Effector CD4-positive, alpha-beta T cell (primary cell): ENCODE measurements at regions not wholly inside any gene's neighbourhood (a gene's known extent, or its start where the extent isn't known, plus 50 kb on each side); places are given as distances from the start of the nearest gene placed in this dataset.

Source experiments
- DNase-seq: peaks from one replicate; pipeline ENCODE4 v3.0.0-alpha.2; 2020

DNA sequence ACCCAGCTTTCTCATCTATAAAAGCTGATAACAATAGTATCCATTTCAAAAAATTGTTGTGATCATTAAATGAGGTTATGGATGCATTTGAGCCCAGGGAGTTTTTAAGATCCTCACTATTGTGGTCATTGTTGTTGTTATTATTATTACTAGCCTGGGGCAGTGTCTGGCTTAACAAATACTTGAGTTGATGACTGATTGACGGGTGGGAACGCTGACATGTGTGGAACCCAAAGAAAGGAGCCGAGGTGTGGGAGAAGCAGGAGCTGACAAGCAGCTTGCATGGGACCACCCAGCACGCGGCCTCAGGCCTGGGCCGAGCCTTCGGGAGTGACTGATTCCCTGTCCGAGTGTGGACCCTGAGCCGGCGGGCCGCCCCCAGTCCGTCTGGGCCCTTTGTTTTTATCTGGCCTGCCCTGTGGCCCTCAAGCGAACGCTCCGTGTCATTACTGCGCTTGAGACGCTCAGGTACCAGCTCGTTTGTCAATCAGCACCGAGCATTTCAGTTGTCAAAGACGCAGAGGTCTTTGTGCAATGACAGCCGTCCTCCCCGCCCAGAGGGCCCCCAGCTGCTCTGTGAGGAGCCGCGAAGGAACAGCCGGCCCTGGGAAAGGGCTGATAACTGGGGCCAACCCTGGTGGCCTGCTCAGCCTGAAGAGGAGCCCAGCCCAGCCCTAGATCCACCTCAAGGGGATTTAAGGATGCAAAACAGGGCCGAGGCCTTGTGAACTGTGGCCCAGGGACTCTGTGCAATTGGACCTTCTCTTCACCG, 132.9 kb upstream of the FOXF1 start:
- no peak for DNase-seq

DNA sequence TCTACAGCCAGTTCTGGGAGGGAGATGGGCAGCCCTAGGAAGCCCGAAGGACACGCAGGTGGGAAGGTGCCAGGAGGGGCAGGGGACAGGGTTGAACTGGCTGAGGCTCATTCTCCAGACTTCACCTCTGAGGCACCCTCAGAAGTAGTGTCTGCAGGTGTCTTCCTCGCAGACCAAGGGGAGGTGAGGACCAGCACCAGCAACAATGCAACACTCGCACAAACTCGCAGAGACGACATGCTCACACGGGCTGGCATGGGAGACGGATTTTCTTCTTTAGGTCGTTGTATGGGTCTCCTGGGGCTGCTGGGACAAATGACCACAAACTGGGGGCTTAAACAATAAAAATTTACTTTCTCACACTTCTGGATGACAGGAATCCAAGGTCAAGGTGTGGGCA, 132.2 kb upstream of the FOXF1 start:
- no peak for DNase-seq

DNA sequence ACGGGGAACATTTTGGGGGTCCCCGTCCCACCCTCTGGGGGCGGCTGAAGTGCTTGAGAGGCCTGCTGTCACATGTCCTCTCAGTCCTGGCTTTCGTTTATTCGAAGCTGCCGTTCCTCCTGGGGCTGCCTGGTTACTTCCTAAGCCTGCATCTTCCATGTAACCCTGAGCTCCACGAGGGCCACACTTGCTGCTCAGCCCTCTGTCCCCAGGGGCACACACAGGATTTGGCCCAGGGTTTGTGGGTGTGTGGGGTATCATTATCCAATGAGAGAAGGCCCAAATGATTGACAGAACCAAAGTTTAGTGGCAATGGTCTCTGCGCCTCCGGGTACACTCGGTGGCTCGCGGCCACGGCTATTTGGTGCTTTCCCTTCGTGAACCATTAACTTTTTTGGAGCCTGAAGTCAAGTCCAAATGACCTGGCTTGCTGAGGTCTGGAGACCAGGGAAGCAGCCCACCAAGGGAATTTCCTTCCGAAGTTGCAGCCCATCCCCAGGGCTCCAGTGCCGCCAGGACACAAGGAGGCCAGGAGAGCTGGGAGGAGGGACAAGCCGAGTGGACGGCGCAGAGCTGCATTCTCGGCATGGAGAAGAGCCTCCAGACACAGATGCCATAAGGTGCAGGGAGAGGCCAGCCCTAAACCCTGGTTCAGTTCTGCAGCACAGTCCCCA, 131.4 kb upstream of the FOXF1 start:
- DNase-seq, result no peak

- no peak for DNase-seq
Measured at GRCh38 chr16:86379505-86379846, 130.9 kb upstream of the FOXF1 start.

DNA sequence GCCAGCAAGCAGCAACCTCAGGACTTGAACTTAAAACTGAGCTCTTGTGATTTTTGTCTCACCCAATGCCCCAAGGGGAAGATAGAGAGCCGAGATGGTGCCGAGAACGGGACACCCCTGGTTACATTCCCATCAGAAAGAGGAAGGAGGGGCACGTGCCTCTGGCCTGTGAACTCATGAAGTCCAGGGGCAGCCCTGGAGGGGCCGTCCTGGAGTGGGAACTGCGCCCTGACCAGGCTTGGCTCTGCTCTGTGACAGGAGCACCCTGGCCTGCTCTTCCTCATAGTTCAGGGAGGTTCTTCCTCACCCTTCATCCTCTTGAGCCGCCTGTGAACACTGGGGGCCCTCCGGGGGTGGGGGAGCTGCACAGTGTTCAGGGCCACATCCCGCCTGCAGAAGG, 130.3 kb upstream of the FOXF1 start:
- no peak for DNase-seq

DNA sequence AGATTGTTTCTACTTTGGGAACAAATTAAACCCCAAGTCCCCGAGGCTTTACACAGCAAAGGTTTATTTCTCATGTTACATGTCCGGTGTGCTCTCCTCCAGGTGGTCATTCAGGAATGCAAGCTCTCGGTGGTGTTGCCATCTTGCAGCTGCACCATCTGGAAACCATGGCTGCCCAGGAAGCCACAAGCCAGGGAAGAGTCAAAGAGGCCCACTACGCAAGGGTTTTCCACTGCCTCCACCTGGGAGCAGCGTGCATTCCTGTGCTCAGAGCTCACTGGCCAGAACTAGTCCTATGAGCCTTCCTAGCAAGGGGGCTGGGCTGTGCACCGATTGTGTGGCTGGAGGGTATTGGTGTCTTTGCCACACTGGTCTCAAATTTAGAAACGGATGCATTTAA, 128.8 kb upstream of the FOXF1 start:
- DNase-seq, result no peak

DNA sequence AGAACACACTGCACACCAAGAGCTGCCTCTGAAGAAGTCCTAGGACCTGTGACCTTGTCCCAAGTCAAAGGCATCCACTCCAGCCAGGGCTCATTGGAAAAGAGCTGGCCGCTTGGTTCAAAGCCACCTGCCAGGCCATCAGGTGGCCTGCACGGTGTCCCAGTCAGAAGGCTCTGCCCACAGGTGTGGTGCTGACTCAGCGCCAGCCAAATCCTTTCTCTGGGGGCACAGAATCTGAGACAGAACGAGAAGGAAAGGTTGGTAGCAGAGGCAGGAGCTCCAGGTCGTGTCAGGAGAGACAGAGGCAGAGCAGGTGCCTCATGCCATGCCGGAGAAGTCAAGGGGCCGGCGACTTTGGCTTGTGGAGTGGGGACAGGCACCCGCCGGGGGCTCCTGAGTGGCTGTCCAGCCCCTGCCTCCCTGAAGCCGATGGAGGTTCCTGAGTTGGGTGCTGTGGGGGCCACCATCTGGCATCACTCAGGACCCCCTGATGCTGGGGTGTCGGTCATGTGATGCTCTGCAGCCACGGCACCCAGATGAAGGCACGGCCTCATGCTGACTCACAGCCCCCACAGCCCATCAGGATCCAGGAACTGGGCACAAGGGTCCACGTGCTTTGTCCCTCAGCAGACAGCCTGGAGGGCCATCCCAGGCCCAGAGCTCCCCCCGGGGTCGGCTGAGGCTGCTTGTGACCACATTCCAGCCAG, 128.1 kb upstream of the FOXF1 start:
- no peak for DNase-seq

DNA sequence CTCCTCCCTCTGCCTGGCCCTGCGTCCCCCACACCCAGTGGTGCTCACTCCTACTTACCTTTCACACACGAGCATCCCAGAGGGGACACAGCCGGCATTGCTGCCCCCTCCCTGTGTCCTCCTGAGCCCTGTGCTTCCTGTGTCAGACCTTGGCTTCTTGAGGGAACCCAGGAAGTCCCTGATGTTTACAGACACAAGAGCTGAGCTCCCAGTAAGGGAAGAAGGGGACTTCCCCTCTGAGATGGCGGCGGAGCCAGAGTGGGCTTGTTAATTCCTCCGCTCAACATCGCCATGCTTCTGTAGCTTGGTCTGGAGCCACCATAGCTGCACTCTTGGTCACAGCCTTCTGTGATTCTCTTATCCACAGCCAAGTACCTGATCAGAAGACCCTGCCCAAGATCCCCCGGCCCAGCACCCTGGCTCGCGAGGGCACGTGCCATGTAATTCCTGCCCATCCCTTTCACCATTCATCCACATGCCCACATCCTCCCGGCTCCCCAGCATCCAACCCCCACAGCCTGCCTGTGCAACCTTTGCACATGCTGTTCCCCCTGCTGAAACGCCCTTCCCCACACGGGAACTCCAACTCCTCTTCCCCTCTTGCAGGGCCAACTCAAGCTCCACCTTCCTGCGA, 127.4 kb upstream of the FOXF1 start:
- no peak for DNase-seq

DNA sequence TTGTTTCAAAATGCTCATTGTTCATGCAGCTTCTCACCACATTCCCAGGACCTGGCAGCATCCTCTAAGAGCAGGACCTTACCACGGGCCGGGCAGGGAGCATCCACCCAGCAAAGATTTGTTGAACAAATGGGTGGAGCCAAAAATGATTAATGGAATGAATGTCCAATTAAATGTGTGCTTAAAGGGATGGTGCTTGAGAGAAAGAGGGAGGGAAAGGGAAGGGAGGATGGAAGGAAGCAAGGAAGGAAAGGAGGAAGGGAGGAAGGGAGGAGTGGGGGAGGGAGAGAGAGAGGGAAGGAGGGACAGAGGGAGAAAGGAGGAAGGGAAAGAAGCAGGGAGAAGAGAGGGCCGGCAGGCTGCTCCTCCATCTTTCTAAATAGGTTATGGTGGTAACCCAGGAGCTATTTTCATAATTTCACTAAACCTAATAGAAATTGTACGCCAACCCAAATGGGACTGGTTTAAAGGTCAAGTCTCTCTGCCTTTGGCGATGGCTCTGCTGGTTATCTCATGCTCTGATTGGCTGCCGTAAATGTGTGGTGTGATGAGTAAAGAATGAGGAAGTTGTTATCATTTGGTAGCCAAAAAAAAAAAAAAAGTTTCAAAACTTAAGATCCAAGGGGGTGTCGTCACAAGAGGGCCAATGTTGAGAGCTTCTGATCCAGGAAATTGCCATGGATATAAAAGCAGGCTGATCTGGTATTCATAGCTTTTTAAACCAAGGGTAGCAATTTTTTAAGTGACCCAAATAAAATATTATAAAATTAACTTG, 126.7 kb upstream of the FOXF1 start:
- DNase-seq, result no peak

GRCh38 chr16:86384263-86384649, 126.1 kb upstream of the FOXF1 start:
- DNase-seq, result no peak

DNA sequence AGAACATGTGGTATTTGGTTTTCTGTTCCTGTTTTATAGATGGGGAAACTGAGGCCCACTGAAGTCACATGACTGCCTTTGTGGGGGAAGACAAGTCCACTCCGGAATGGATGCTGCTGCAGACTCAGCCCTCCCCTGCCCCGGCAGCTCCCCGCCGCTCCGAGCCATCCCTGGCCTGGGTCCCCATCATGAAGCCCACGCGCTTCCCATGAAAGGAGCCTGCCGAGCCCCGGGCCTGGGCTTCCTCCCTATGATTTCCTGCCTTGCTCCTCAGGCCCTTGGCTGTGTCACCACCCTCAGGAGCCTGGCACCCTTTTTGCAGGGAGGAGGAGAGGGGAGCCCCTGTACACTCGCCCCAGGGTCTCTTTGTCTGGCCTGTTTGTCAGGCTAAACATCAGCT, 125.3 kb upstream of the FOXF1 start:
- no peak for DNase-seq

- no peak for DNase-seq
Measured at GRCh38 chr16:86387468-86388440, 122.6 kb upstream of the FOXF1 start.

GRCh38 chr16:86388976-86389375, 121.4 kb upstream of the FOXF1 start:
- no peak for DNase-seq

DNA sequence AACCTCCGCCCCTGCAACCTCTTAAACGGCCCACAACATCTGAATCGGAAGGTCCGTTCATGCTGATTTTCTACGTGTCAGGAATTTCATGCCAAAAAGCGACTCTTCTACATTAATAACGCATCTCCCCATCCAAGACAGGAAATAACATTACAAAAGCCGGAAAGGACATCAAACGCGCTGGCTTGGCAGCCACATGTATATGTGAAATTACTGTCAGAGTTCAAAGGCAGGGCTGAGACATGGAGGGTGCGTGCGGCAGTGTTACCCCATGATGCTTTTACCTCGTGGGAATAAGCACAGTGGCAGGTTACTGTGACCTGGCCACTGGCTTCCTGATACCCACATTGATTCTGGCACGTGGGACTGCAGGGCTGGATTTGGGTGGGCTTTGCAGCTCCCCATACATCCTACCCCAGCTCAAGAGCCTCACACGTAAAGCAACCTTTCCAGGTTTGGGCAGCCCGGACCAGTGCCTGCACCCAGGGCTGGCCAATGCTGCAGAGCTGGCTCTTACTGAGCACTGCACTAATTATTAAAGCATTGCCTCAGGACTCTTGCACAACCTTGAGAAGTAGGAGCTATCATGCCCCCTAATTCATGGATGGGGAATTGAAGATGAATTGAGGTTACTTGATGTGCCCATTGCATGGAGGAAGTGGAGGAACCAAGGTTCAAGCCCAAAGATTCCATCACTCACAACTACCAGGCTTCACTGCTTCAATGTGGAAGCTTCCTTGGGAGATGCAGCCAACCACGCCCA, 120.6 kb upstream of the FOXF1 start:
- DNase-seq, result no peak

GRCh38 chr16:86390335-86390734, 120.0 kb upstream of the FOXF1 start:
- no peak for DNase-seq

GRCh38 chr16:86391486-86391885, 118.8 kb upstream of the FOXF1 start:
- no peak for DNase-seq

- DNase-seq, result no peak
Measured at GRCh38 chr16:86391984-86392383, 118.3 kb upstream of the FOXF1 start.

DNA sequence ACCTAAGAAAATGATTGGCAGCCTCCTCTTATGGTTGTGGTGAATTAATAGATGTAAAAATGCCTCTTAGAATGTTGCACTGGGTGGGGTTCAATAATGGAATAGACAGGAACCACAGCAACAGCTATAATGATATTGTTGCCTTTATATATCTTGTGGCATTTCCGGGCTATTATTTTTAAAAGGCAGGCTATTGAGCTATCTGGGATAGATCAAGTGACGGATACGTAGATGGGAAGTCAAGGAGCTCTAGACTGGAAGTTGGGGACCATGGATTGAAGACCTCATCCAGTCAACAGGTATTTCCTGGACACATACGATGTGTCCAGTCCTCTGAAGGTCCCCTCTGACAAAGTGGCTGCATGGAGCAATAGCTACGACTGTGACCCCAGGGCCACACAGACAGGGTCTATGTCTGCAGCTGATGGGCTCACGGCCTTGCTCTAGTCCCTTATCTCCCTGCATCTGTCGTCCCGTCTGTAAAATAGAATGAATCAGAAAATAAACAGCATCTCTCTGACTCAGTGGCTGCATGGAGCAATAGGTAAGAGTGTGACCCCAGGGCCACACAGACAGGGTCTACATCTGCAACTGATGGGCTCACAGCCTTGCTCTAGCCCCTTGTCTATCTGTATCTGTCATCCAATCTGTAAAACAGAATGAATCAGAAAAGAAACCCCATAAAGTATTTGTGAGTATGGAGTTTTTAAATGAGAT, 117.7 kb upstream of the FOXF1 start:
- no peak for DNase-seq

- no peak for DNase-seq
Measured at GRCh38 chr16:86393907-86394626, 116.3 kb upstream of the FOXF1 start.
